Sigmoid colon (tissue), 6 donors: ENCODE measurements at regions not wholly inside any gene's neighbourhood (a gene's known extent, or its start where the extent isn't known, plus 50 kb on each side); places are given as distances from the start of the nearest gene placed in this dataset.

Experiments used
- DNase-seq: peaks from one replicate; pipeline ENCODE4 v3.0.0-alpha.2; 2019
- H3K27ac ChIP-seq, 4 donors: fragments of 200-600 bp; sonication (generic); one replicate each; pipeline ENCODE4 v1.5.1; 2016 to 2019; ENCODE audit warnings: mild to moderate bottlenecking in 1 of 4
- H3K27me3 ChIP-seq, 3 donors: fragments of 200-600 bp; sonication (generic); one replicate each; pipeline ENCODE4 v1.5.1; 2019; ENCODE audit warnings: mild to moderate bottlenecking in 1 of 3
- H3K36me3 ChIP-seq, 4 donors: fragments of 200-600 bp; sonication (generic); one replicate each; pipeline ENCODE4 v1.5.1; 2016 to 2019
- H3K4me1 ChIP-seq, 4 donors: fragments of 200-600 bp; sonication (generic); one replicate each; pipeline ENCODE4 v1.5.1; 2017 to 2019
- H3K4me3 ChIP-seq, 4 donors: fragments of 200-600 bp; sonication (generic); one replicate each; pipeline ENCODE4 v1.5.1; 2017 to 2019; ENCODE audit warnings: mild to moderate bottlenecking in 2 of 4, moderate library complexity in 1 of 4
- H3K9me3 ChIP-seq, 4 donors: fragments of 200-600 bp in 3 of 4; sonication (generic) in 3 of 4; one replicate each; pipeline versions ENCODE4 v1.5.1 to v1.6.1; 2013 to 2019
- EP300 ChIP-seq, 4 donors: sonication (generic); formaldehyde crosslinking; IDR thresholded peaks; one replicate each; pipeline ENCODE4 v1.6.1; 2017; ENCODE audit warnings: antibody characterized with exemption in 4 of 4
- POLR2A ChIP-seq, 2 donors: fragments of 450-650 bp; IDR thresholded peaks; one replicate each; pipeline ENCODE4 v1.6.1; 2016; ENCODE audit warnings: antibody characterized with exemption in 2 of 2, mild to moderate bottlenecking in 2 of 2, moderate library complexity in 2 of 2
- POLR2AphosphoS5 ChIP-seq, 4 donors: sonication (generic); formaldehyde crosslinking; IDR thresholded peaks; one replicate each; pipeline ENCODE4 v1.6.1; 2017; ENCODE audit warnings: antibody characterized with exemption in 4 of 4
- WGBS, 2 donors: extraction: QIAGEN DNeasy Blood & Tissue Kit; methylation state at CpG; one replicate each; pipeline ENCODE4 v1.1.7; 2013; 5-methylcytosine and 5-hydroxymethylcytosine counted together
- intact Hi-C: fragments of 100-400 bp; cut with DNase I; formaldehyde crosslinking; loops from one replicate; pipeline ENCODE4 v1.15.1; 2023
- TF ChIP-seq, protein P1 (sequence below), 4 experiments: fragments of 450-650 bp in 3 of 4; fragments of 200-600 bp in 1 of 4; IDR thresholded peaks; one replicate each; pipeline ENCODE4 v1.5.1; 2016 to 2019; ENCODE audit warnings: antibody characterized with exemption in 4 of 4, mild to moderate bottlenecking in 3 of 4, moderate library complexity in 2 of 4
- donor health status: healthy with polysubstance abuse.
- donor health status: healthy.

DNA sequence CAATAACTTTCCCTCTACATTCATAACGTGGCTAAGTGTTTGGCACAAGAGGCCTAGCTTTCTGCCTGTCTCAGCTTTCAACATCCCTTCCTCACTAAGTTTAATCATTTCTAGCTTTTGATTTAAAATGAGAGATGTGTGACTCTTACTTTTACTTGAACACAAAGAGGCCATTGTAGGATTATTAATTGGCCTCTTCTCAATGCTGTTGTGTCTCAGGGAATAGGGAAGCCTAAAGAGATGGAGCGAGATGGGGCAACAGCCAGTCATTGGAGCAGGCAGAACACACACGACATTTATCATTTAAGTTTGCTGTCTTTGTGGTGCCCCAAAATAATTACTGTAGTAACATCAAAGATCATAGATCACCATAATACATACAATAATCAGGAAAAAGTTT, 167.1 kb upstream of the TRIM24 start:
- H3K27ac ChIP-seq = no peak overlapping the region
- H3K36me3 ChIP-seq = no peaks in the 10 kb centered on the region
- H3K4me3 ChIP-seq = no peak overlapping the region
- intact Hi-C loops = no loop called here
- no peaks in the 10 kb centered on the region for H3K27me3 ChIP-seq
- no peak for DNase-seq
- H3K4me1 ChIP-seq = no peaks in the 10 kb centered on the region
- H3K9me3 ChIP-seq = peaks cover 0 to 3% (median 0%) of the 10 kb centered on the region in 4 donors
- TF ChIP-seq EP300 (IDR thresholded peaks at IDR 0.05) (no peak), POLR2AphosphoS5 (IDR thresholded peaks at IDR 0.05) (no peak), POLR2A (IDR thresholded peaks at IDR 0.05) (no peak)
- TF ChIP-seq, protein P1, sequence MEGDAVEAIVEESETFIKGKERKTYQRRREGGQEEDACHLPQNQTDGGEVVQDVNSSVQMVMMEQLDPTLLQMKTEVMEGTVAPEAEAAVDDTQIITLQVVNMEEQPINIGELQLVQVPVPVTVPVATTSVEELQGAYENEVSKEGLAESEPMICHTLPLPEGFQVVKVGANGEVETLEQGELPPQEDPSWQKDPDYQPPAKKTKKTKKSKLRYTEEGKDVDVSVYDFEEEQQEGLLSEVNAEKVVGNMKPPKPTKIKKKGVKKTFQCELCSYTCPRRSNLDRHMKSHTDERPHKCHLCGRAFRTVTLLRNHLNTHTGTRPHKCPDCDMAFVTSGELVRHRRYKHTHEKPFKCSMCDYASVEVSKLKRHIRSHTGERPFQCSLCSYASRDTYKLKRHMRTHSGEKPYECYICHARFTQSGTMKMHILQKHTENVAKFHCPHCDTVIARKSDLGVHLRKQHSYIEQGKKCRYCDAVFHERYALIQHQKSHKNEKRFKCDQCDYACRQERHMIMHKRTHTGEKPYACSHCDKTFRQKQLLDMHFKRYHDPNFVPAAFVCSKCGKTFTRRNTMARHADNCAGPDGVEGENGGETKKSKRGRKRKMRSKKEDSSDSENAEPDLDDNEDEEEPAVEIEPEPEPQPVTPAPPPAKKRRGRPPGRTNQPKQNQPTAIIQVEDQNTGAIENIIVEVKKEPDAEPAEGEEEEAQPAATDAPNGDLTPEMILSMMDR (IDR thresholded peaks at IDR 0.05) = no peak
- 85 to 90% methylated on average over 3 of the region's 3 CpGs for WGBS, 2 donors

DNA sequence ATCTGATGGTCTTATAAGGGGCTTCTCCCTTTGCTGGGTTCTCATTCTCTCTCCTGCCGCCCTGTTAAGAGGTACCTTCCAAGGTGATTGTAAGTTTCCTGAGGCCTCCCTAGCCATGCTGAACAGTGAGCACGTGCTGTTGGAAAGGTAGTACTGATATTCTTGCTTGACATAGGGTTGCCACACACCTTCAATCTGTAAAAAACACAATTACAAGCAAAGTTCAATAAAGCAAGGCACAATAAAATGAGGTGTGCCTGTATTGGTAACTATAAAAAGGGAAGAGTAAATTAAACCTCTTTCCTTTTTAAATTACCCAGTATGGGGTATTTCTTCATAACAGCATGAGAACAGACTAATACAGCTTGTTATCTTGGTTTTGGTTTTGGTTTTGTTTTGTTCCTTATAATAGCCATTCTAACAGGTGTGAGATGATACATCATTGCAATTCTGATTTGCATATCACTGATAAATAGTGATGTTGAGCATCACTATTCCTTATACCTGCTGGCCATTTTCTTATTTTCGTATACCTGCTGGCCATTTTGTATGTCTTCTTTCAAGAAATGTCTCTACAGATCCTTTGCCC, 164.9 kb upstream of the TRIM24 start:
- intact Hi-C loops = no loop called here
- Histone ChIP-seq H3K4me1 (no peaks in the 10 kb centered on the region), H3K36me3 (no peaks in the 10 kb centered on the region), H3K27ac (no peak overlapping the region), H3K4me3 (no peak overlapping the region), H3K27me3 (no peaks in the 10 kb centered on the region), H3K9me3 (peaks cover 0 to 2% (median 0%) of the 10 kb centered on the region in 4 donors)
- DNase-seq = no peak
- WGBS, 2 donors = 18 to 66% methylated on average over 3 of the region's 3 CpGs
- TF ChIP-seq, protein P1 (IDR thresholded peaks at IDR 0.05) = no peak
- TF ChIP-seq POLR2AphosphoS5 (IDR thresholded peaks at IDR 0.05) (no peak), POLR2A (IDR thresholded peaks at IDR 0.05) (no peak), EP300 (IDR thresholded peaks at IDR 0.05) (no peak)

DNA sequence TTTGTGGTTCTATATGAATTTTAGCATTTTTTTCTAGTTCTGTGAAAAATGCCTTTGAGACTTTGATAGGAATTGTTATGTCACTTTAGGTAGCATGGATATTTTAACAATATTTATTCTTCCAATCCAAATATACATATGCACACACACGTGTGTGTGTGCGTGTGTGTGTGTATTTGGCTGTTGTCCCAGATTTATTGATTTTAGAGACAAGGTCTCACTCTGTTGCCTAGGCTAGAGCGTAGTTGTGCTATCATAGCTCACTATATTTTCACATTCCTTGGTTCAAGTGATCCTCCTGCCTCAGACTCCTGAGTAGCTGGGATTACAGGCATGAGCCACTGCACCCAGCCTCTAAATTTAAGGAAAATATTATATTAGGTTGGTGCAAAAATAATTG, 162.5 kb upstream of the TRIM24 start:
- TF ChIP-seq POLR2AphosphoS5 (IDR thresholded peaks at IDR 0.05) (no peak), POLR2A (IDR thresholded peaks at IDR 0.05) (no peak), EP300 (IDR thresholded peaks at IDR 0.05) (no peak)
- TF ChIP-seq, protein P1 (IDR thresholded peaks at IDR 0.05) = no peak
- Histone ChIP-seq H3K9me3 (no peaks in the 10 kb centered on the region), H3K36me3 (no peaks in the 10 kb centered on the region), H3K27ac (no peak overlapping the region), H3K27me3 (no peaks in the 10 kb centered on the region), H3K4me1 (no peaks in the 10 kb centered on the region), H3K4me3 (no peak overlapping the region)
- intact Hi-C loops = no loop called here
- 31 to 68% methylated on average over 3 of the region's 3 CpGs for WGBS, 2 donors
- no peak for DNase-seq

DNA sequence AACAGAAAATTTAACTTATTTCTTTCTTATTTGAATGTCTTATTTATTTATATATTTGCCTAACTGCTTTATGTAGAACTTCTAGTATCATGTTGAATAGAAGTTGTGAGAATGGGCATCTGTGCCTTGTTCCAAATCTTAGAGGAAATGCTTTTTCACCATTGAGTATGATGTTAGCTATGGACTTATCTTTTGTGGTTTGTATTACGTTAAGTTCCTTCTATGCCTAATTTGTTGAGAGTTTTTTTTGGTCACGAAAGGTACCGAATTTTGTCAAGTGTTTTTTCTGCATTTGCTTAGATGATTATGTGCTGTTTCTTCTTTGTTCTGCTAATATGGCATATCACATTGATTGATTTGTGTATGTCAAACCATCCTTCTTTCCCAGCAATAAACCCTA, 161.0 kb upstream of the TRIM24 start:
- Histone ChIP-seq H3K27ac (no peak overlapping the region), H3K36me3 (no peaks in the 10 kb centered on the region), H3K4me1 (no peaks in the 10 kb centered on the region), H3K9me3 (no peaks in the 10 kb centered on the region), H3K27me3 (no peaks in the 10 kb centered on the region), H3K4me3 (no peak overlapping the region)
- TF ChIP-seq, protein P1 (IDR thresholded peaks at IDR 0.05) = no peak
- 63 to 90% methylated on average over 3 of the region's 3 CpGs for whole genome bisulfite sequencing, 2 donors
- intact Hi-C loops = no loop called here
- DNase-seq = no peak
